Activated CD4-positive, alpha-beta memory T cell treated with anti-CD3 and anti-CD28 coated beads for 36 hours (primary cell): ENCODE measurements at regions not wholly inside any gene's neighbourhood (a gene's known extent, or its start where the extent isn't known, plus 50 kb on each side); places are given as distances from the start of the nearest gene placed in this dataset.

ENCODE experiments used
- CTCF ChIA-PET: fragments of 350-600 bp; sonication (Branson Sonifier 250); formaldehyde crosslinking; loops from one replicate; lab custom pipeline; 2021; ENCODE audit warnings: antibody characterized with exemption, inconsistent platforms; lab: Charles Lee
- POLR2A ChIA-PET: fragments of 350-600 bp; sonication (Branson Sonifier 250); formaldehyde crosslinking; loops from one replicate; lab custom pipeline; 2021; ENCODE audit warnings: antibody characterized with exemption; lab: Charles Lee
- DNase-seq: peaks from one replicate; pipeline ENCODE4 v3.0.0-alpha.2; 2020
- H3K27ac Mint-ChIP-seq: one replicate; pipeline ENCODE4 v1.8.0; 2021; ENCODE audit warnings: mixed read lengths
- H3K27me3 Mint-ChIP-seq: one replicate; pipeline ENCODE4 v1.8.0; 2021; ENCODE audit warnings: mixed read lengths
- H3K36me3 Mint-ChIP-seq: one replicate; pipeline ENCODE4 v1.8.0; 2021; ENCODE audit warnings: mixed read lengths
- H3K4me1 Mint-ChIP-seq: one replicate; pipeline ENCODE4 v1.8.0; 2021; ENCODE audit warnings: low read depth, mixed read lengths
- H3K4me3 Mint-ChIP-seq: one replicate; pipeline ENCODE4 v1.8.0; 2021; ENCODE audit warnings: mild to moderate bottlenecking, mixed read lengths
- H3K9me3 Mint-ChIP-seq: one replicate; pipeline ENCODE4 v1.8.0; 2021; ENCODE audit warnings: mixed read lengths
- intact Hi-C: fragments of 100-400 bp; cut with micrococcal nuclease; formaldehyde crosslinking; loops from one replicate; pipeline ENCODE4 v1.15.1; 2023

- H3K9me3 Mint-ChIP-seq: peaks cover 10% of the 10 kb centered on the region
- no peaks in the 10 kb centered on the region for H3K4me1 Mint-ChIP-seq
- no peak overlapping the region for H3K27ac Mint-ChIP-seq
- CTCF ChIA-PET: no interaction called here
- no peak overlapping the region for H3K4me3 Mint-ChIP-seq
- intact Hi-C loops: no loop called here
- DNase-seq: no peak
- POLR2A ChIA-PET: no interaction called here
- no peaks in the 10 kb centered on the region for H3K36me3 Mint-ChIP-seq
- H3K27me3 Mint-ChIP-seq: no peaks in the 10 kb centered on the region
These were observed 554.3 kb downstream of the TYW1 start for GRCh38 chr7:67550801-67551436.

GRCh38 chr7:67552738-67553137 lies 556.1 kb downstream of the TYW1 start:
- Mint-ChIP-seq H3K4me3 (no peak overlapping the region), H3K27me3 (no peaks in the 10 kb centered on the region), H3K27ac (no peak overlapping the region), H3K9me3 (peaks cover 10% of the 10 kb centered on the region), H3K36me3 (no peaks in the 10 kb centered on the region), H3K4me1 (no peaks in the 10 kb centered on the region)
- DNase-seq: no peak
- POLR2A ChIA-PET: interaction anchor here (0.6 kb wide), 1 partner anchor 1195 kb away, joined by 4 read pairs; no protein-coding TSS in a partner anchor
- intact Hi-C loops: no loop called here
- CTCF ChIA-PET: no interaction called here

- Mint-ChIP-seq H3K9me3 (peaks cover 10% of the 10 kb centered on the region), H3K4me1 (no peaks in the 10 kb centered on the region), H3K36me3 (no peaks in the 10 kb centered on the region), H3K27ac (no peak overlapping the region), H3K4me3 (no peak overlapping the region), H3K27me3 (no peaks in the 10 kb centered on the region)
- ChIA-PET POLR2A (interaction anchor here (0.6 kb wide), 1 partner anchor 1195 kb away, joined by 4 read pairs; no protein-coding TSS in a partner anchor), CTCF (no interaction called here)
- DNase-seq: no peak
- intact Hi-C loops: no loop called here
These were observed 556.7 kb downstream of the TYW1 start for GRCh38 chr7:67553378-67553777.

- H3K27me3 Mint-ChIP-seq: no peaks in the 10 kb centered on the region
- H3K4me1 Mint-ChIP-seq: no peaks in the 10 kb centered on the region
- CTCF ChIA-PET: interaction anchor here (0.6 kb wide), 1 partner anchor 176 kb away, joined by 3 read pairs; no protein-coding TSS in a partner anchor
- peaks cover 4% of the 10 kb centered on the region for H3K9me3 Mint-ChIP-seq
- POLR2A ChIA-PET: no interaction called here
- intact Hi-C loops: no loop called here
- no peaks in the 10 kb centered on the region for H3K36me3 Mint-ChIP-seq
- H3K27ac Mint-ChIP-seq: no peak overlapping the region
- no peak overlapping the region for H3K4me3 Mint-ChIP-seq
- no peak for DNase-seq
These were observed 558.4 kb downstream of the TYW1 start for GRCh38 chr7:67554986-67555385.

GRCh38 chr7:67564959-67565358 lies 568.3 kb downstream of the TYW1 start:
- Mint-ChIP-seq H3K4me1 (no peaks in the 10 kb centered on the region), H3K27ac (no peak overlapping the region), H3K9me3 (peaks cover 7% of the 10 kb centered on the region), H3K36me3 (no peaks in the 10 kb centered on the region), H3K27me3 (no peaks in the 10 kb centered on the region), H3K4me3 (no peak overlapping the region)
- ChIA-PET CTCF (no interaction called here), POLR2A (no interaction called here)
- intact Hi-C loops: no loop called here
- no peak for DNase-seq

GRCh38 chr7:67566101-67566500 lies 569.5 kb downstream of the TYW1 start:
- Mint-ChIP-seq H3K36me3 (no peaks in the 10 kb centered on the region), H3K4me1 (no peaks in the 10 kb centered on the region), H3K9me3 (peaks cover 2% of the 10 kb centered on the region), H3K27me3 (no peaks in the 10 kb centered on the region), H3K27ac (no peak overlapping the region), H3K4me3 (no peak overlapping the region)
- DNase-seq: no peak
- ChIA-PET CTCF (no interaction called here), POLR2A (no interaction called here)
- intact Hi-C loops: no loop called here

GRCh38 chr7:67571026-67571545 lies 574.5 kb downstream of the TYW1 start:
- no peaks in the 10 kb centered on the region for H3K27me3 Mint-ChIP-seq
- no peak overlapping the region for H3K27ac Mint-ChIP-seq
- no peak for DNase-seq
- POLR2A ChIA-PET: no interaction called here
- no peaks in the 10 kb centered on the region for H3K9me3 Mint-ChIP-seq
- intact Hi-C loops: no loop called here
- no peak overlapping the region for H3K4me3 Mint-ChIP-seq
- CTCF ChIA-PET: no interaction called here
- no peaks in the 10 kb centered on the region for H3K4me1 Mint-ChIP-seq
- no peaks in the 10 kb centered on the region for H3K36me3 Mint-ChIP-seq

GRCh38 chr7:67573639-67574038 lies 577.0 kb downstream of the TYW1 start:
- CTCF ChIA-PET: no interaction called here
- Mint-ChIP-seq H3K4me3 (no peak overlapping the region), H3K27me3 (no peaks in the 10 kb centered on the region), H3K9me3 (no peaks in the 10 kb centered on the region), H3K4me1 (no peaks in the 10 kb centered on the region), H3K27ac (no peak overlapping the region), H3K36me3 (no peaks in the 10 kb centered on the region)
- intact Hi-C loops: no loop called here
- POLR2A ChIA-PET: no interaction called here
- no peak for DNase-seq

GRCh38 chr7:67588631-67589030 lies 592.0 kb downstream of the TYW1 start:
- Mint-ChIP-seq H3K4me3 (no peak overlapping the region), H3K27ac (no peak overlapping the region), H3K4me1 (no peaks in the 10 kb centered on the region), H3K36me3 (no peaks in the 10 kb centered on the region), H3K9me3 (peaks cover 36% of the 10 kb centered on the region), H3K27me3 (no peaks in the 10 kb centered on the region)
- CTCF ChIA-PET: interaction anchor here (1.6 kb wide), 1 partner anchor 37 kb away, joined by 3 read pairs; no protein-coding TSS in a partner anchor
- no peak for DNase-seq
- intact Hi-C loops: no loop called here
- POLR2A ChIA-PET: no interaction called here

- ChIA-PET CTCF (no interaction called here), POLR2A (no interaction called here)
- H3K36me3 Mint-ChIP-seq: no peaks in the 10 kb centered on the region
- H3K27me3 Mint-ChIP-seq: no peaks in the 10 kb centered on the region
- peaks cover 31% of the 10 kb centered on the region for H3K9me3 Mint-ChIP-seq
- no peak for DNase-seq
- intact Hi-C loops: no loop called here
- no peaks in the 10 kb centered on the region for H3K4me1 Mint-ChIP-seq
- no peak overlapping the region for H3K4me3 Mint-ChIP-seq
- H3K27ac Mint-ChIP-seq: no peak overlapping the region
These were observed 592.5 kb downstream of the TYW1 start for GRCh38 chr7:67589183-67589582.

- no peaks in the 10 kb centered on the region for H3K27me3 Mint-ChIP-seq
- CTCF ChIA-PET: no interaction called here
- no peak overlapping the region for H3K4me3 Mint-ChIP-seq
- POLR2A ChIA-PET: no interaction called here
- H3K27ac Mint-ChIP-seq: no peak overlapping the region
- intact Hi-C loops: no loop called here
- H3K36me3 Mint-ChIP-seq: no peaks in the 10 kb centered on the region
- no peaks in the 10 kb centered on the region for H3K4me1 Mint-ChIP-seq
- peaks cover 28% of the 10 kb centered on the region for H3K9me3 Mint-ChIP-seq
- no peak for DNase-seq
These were observed 594.0 kb downstream of the TYW1 start for GRCh38 chr7:67590649-67591048.

- Mint-ChIP-seq H3K36me3 (no peaks in the 10 kb centered on the region), H3K4me1 (no peaks in the 10 kb centered on the region), H3K4me3 (no peak overlapping the region), H3K27ac (no peak overlapping the region), H3K9me3 (peaks cover 17% of the 10 kb centered on the region), H3K27me3 (no peaks in the 10 kb centered on the region)
- DNase-seq: no peak
- intact Hi-C loops: no loop called here
- ChIA-PET CTCF (no interaction called here), POLR2A (no interaction called here)
These were observed 597.2 kb downstream of the TYW1 start for GRCh38 chr7:67593794-67594193.
